ENCODE measurements at regions not wholly inside any gene's neighbourhood (a gene's known extent, or its start where the extent isn't known, plus 50 kb on each side); places are given as distances from the start of the nearest gene placed in this dataset.
A peak's percentile ranks its signal among the peaks of the same experiment; 100 is the strongest.

- peak; percentile 5 to 72 for DNase-seq (ENCODE audit: low read depth in 2 of 2)
- no peak overlapping the region for H3K4me3 ChIP-seq (replicated peaks in 1 of 2; ENCODE audit: low read depth in 2 of 2, low read length in 2 of 2)
- no peak for TF ChIP-seq CTCF (IDR thresholded peaks at IDR 0.05; ENCODE audit: low read depth, low read length)
Observed at GRCh38 chr1:230542054-230542453, 100.2 kb upstream of the COG2 start.

DNA sequence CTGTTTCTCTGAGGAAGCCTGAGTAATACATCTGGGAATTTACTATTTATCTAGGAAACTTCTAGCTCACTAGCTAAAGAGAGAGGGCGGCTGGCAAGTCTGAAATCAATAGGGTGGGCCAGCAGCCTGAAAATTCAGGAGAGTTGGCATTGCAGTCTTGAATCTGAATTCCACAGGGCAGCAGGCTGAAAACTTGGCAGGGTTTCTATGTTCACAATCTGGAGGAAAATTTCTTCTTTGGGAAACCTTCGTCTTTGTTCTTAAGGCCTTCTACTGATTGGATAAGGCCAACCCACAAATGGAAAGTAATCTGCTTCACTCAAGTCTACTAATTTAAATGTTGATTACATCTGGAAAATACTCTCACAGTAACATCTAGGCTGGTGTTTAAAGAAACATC lies 101.0 kb upstream of the COG2 start:
- TF ChIP-seq CTCF (IDR thresholded peaks at IDR 0.05; ENCODE audit: low read depth, low read length): no peak
- DNase-seq (ENCODE audit: low read depth in 2 of 2): no peak
- H3K4me3 ChIP-seq (replicated peaks in 1 of 2; ENCODE audit: low read depth in 2 of 2, low read length in 2 of 2): no peak overlapping the region

DNA sequence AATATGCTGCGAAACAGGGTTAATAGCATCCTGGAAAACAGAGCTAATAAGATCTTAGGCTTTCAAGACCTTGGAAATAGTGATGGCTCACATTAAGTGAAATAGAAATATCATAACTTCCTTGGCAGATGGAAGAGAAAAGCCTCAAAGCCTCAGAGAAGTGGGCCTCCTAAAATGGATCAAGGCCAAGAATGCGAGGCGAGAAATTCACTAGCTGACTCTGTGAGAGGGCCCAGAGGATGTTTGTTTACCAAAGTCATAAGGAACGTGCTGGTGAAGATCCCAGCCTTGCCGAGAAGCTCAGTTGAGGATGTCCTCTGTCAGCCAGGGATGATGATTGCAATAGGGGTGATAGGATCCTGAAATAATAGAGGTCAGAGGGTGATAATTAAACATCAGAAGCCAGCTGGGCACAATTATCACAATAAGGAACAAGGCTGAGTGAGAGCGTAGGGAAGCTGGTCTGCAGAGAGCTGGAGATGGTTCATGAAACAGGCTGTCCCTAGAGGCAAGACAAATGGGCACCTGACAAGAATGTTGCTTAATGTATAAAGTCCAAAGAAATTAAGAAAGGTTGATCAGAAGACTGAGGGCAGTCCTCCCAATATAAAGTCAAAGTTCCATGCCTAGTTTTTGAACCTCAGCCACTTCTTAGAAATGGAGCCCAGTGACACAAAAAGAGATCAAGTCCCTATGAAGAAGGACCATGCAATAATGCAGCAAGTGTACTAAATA lies 101.7 kb upstream of the COG2 start:
- peak in 1 of 2 donors; percentile 4 for DNase-seq (ENCODE audit: low read depth in 2 of 2)
- TF ChIP-seq CTCF (IDR thresholded peaks at IDR 0.05; ENCODE audit: low read depth, low read length): no peak
- H3K4me3 ChIP-seq (replicated peaks in 1 of 2; ENCODE audit: low read depth in 2 of 2, low read length in 2 of 2): no peak overlapping the region

GRCh38 chr1:230537456-230537855 lies 104.8 kb upstream of the COG2 start:
- DNase-seq (ENCODE audit: low read depth in 2 of 2): no peak
- TF ChIP-seq CTCF (IDR thresholded peaks at IDR 0.05; ENCODE audit: low read depth, low read length): peak; percentile 7
- no peak overlapping the region for H3K4me3 ChIP-seq (replicated peaks in 1 of 2; ENCODE audit: low read depth in 2 of 2, low read length in 2 of 2)

DNA sequence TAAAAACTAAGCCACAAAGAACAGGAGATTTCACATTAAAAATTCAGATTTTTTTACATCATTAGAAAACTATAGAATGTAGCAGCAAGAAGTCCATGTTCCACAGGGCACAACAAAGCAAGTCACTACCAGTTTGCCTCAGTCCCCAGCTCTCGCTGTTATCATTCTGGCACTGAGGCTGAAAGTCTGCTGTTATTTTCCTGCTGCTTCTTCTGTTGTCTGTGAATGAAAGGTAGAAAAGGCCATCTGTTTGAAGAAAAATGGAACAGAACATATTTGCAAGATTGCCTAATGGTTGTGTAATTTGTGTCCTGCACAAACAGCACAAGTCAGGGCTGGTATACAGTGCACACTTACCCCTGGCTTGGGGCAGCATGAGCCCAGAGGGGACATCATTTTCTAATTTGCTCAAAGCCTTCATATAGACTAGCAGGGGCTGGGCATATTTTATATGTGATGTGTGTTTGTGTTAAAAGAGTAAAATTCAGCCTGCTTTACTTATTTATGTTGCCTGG lies 105.6 kb upstream of the COG2 start:
- TF ChIP-seq CTCF (IDR thresholded peaks at IDR 0.05; ENCODE audit: low read depth, low read length): no peak
- H3K4me3 ChIP-seq (replicated peaks in 1 of 2; ENCODE audit: low read depth in 2 of 2, low read length in 2 of 2): no peak overlapping the region
- DNase-seq (ENCODE audit: low read depth in 2 of 2): no peak

DNA sequence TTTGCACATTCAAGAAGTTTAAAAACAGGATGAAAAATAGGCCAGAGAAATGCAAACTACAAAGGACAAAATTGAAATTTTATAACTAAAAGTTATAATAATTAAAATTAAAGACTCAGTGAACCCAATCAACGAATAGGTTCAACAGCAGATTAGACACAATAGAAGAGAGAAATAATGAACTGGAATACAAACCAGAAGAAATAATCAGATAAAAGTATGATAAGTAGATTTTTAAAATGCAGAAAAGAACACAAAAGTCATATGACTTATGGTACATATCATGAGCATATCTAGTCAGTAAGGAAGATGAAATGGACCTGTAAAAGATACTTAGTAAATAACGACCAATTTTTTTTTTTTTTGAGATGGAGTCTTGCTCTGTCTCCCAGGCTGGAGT lies 108.1 kb upstream of the COG2 start:
- no peak for TF ChIP-seq CTCF (IDR thresholded peaks at IDR 0.05; ENCODE audit: low read depth, low read length)
- no peak for DNase-seq (ENCODE audit: low read depth in 2 of 2)
- no peak overlapping the region for H3K4me3 ChIP-seq (replicated peaks in 1 of 2; ENCODE audit: low read depth in 2 of 2, low read length in 2 of 2)

GRCh38 chr1:230531103-230531502 lies 105.0 kb upstream of the PGBD5 start:
- H3K4me3 ChIP-seq (replicated peaks in 1 of 2; ENCODE audit: low read depth in 2 of 2, low read length in 2 of 2): no peak overlapping the region
- no peak for TF ChIP-seq CTCF (IDR thresholded peaks at IDR 0.05; ENCODE audit: low read depth, low read length)
- no peak for DNase-seq (ENCODE audit: low read depth in 2 of 2)
